ENCODE measurements at regions not wholly inside any gene's neighbourhood (a gene's known extent, or its start where the extent isn't known, plus 50 kb on each side); places are given as distances from the start of the nearest gene placed in this dataset.

GRCh38 chrX:13144927-13145655 is 100.7 kb upstream of the FAM9C start:
- DNase-seq = no peak

- DNase-seq = no peak
These were observed 98.5 kb upstream of the FAM9C start for GRCh38 chrX:13142891-13143290.

GRCh38 chrX:13140007-13140406 is 95.6 kb upstream of the FAM9C start:
- no peak for DNase-seq

GRCh38 chrX:13131396-13132137 is 87.1 kb upstream of the FAM9C start:
- DNase-seq = no peak

- no peak for DNase-seq
These were observed 86.4 kb upstream of the FAM9C start for GRCh38 chrX:13130816-13131215.

- DNase-seq = no peak
These were observed 83.7 kb upstream of the FAM9C start for GRCh38 chrX:13128104-13128503.

- DNase-seq = no peak
These were observed 82.4 kb upstream of the FAM9C start for GRCh38 chrX:13126775-13127174.

- no peak for DNase-seq
These were observed 80.8 kb upstream of the FAM9C start for GRCh38 chrX:13125188-13125587.

GRCh38 chrX:13123857-13124345 is 79.5 kb upstream of the FAM9C start:
- DNase-seq = no peak

- no peak for DNase-seq
These were observed 78.9 kb upstream of the FAM9C start for GRCh38 chrX:13123247-13123856.

- no peak for DNase-seq
These were observed 76.7 kb upstream of the FAM9C start for GRCh38 chrX:13121020-13121555.

- no peak for DNase-seq
These were observed 75.6 kb upstream of the FAM9C start for GRCh38 chrX:13120017-13120416.

GRCh38 chrX:13119386-13119785 is 75.0 kb upstream of the FAM9C start:
- no peak for DNase-seq

GRCh38 chrX:13115146-13115855 is 70.9 kb upstream of the FAM9C start:
- DNase-seq = no peak

GRCh38 chrX:13112499-13112898 is 68.1 kb upstream of the FAM9C start:
- no peak for DNase-seq

GRCh38 chrX:13110433-13111324 is 66.3 kb upstream of the FAM9C start:
- no peak for DNase-seq

- DNase-seq = no peak
These were observed 65.4 kb upstream of the FAM9C start for GRCh38 chrX:13109817-13110216.

GRCh38 chrX:13103914-13104274 is 59.5 kb upstream of the FAM9C start:
- DNase-seq = no peak

GRCh38 chrX:13103188-13103913 is 58.9 kb upstream of the FAM9C start:
- DNase-seq = no peak

- DNase-seq = no peak
These were observed 58.2 kb upstream of the FAM9C start for GRCh38 chrX:13102636-13103035.

- DNase-seq = no peak
These were observed 57.2 kb upstream of the FAM9C start for GRCh38 chrX:13101441-13102139.

All from NCI-H526 (cell line).